HG02885 (cell line): ENCODE measurements at regions not wholly inside any gene's neighbourhood (a gene's known extent, or its start where the extent isn't known, plus 50 kb on each side); places are given as distances from the start of the nearest gene placed in this dataset.

Source experiments
- ATAC-seq: cut with Tn5 transposase; IDR thresholded peaks from one replicate; pipeline ENCODE4 v1.9.1; 2021; ENCODE audit warnings: mild to moderate bottlenecking; ENCODE audit not compliant: unreplicated experiment, poor library complexity

DNA sequence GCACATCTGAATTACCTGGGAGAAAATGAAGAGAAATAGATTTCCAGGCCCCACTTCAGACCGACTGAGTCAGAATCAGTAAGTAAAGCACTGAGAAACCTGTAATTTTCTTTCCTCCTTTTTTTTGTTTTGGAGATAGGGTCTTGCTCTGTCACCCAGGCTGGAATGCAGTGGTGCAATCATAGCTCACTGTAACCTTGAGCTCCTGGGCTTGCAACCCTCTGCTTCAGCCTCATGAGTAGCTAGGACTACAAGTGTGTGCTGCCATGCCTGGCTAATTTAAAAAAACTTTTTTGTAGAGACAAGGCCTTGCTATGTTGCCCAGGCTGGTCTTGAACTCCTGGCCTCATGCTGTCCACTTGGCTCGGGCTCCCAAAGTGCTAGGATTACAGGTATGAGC is 260.2 kb downstream of the STK31 start:
- ATAC-seq = no peak

DNA sequence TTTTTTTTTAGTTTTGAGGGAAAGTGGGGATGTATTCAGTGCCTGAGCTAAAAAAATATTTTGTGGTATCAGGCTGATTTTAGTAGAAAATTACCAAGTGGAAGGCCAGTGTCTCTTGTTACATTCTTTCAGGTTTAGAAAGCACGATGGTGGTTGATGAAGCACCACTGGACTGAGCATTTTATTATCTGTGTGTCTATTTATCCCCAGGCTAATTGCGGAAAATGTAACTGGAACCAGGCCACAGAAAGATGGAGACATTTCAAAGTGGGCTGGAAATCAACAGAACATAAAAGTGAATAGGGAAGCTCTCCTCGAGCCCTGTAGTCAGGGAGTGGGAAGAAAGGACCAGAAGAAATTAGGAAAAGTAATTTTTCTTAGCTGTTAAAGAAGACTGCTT is 261.0 kb downstream of the STK31 start:
- ATAC-seq = no peak

DNA sequence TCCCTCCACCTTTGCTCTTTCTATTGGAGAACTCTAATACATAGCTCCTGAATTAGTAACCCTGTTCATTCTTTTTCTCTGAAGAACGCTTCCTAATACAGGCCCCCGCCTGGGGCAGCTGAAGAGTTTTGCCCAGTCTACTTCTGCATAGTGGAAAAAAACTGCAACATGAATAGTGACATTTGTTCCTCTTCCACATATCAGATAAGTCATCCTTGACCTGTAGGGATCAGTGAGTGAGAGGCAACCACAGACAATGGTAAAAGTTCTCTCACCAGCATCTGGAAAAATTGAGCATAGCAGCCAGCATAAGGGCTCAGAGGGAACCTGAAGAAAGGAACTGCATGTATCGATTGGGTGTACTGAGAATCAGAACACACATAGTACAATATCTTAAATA is 262.0 kb downstream of the STK31 start:
- no peak for ATAC-seq

DNA sequence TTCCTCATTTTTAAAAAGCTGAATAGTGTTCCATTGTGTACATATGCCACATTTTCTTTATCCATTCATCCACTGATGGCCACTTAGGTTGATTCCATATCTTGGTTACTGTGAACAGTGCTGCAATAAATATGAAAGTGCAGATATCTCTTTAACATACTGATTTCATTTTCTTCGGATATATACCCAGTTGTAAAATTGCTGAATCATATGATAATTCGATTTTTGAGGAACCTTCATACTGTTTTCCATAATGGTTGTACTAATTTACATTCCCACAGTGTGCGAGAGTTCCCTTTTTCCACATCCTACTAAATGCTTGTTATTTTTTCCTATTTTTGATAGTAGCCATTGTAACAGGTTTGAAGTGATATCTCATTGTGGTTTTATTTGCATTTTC is 263.2 kb downstream of the STK31 start:
- ATAC-seq = no peak

DNA sequence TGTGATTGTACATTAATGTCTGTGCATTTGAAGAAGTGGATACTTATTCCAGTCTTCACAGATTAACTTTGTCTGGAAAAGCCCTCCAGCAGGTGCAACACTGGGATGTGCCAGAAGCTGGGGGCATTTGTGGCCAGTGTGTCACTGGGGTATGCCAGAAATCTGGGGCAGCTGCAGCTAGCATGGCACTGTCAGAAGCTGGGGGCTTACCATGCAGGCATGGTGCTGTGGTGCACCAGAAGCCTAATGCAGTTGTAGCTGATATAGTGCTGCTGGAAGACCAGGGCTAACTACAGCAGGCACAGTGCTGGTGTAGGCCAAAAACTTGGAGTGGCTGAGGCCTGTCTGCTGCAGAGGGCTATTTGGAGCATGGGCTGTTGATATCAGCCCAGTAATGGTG is 270.1 kb downstream of the STK31 start:
- no peak for ATAC-seq

DNA sequence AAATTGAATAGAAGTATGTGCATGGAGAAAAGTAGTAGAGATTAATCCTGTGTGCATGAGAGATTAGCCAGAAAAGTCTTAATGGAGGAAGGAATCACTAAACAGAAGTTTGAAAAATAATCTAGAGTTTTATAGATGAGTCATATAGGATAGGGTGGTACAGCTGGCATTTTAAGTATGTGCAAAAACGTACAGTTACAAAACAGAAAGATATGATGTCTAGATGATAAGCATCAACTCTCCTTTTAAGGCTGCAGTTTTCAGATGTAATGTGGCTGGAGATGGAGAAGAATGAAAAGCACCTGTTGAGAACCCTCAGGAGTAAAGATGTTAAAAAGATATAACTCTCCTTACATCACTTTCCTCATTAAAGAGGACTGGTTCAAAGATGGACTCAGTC is 271.3 kb downstream of the STK31 start:
- ATAC-seq = no peak

DNA sequence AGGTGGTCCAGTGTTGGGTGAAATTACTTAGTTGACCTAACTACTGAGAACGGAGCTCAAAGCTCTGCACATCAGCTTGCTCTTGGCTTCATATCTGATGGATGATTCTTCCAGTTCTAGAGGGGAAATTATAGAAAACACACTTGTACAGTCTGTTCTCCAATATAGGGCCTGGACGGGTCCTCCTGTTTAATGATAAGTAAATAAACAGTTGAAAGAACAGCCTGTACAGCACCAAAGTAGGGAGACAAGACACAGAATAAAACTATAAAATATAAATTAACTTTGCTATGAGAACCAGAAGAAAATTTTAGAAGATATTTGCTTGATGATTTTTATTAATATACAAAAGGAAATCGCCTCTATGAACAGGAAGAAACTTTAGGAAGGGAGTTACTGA is 271.7 kb downstream of the STK31 start:
- ATAC-seq = no peak

DNA sequence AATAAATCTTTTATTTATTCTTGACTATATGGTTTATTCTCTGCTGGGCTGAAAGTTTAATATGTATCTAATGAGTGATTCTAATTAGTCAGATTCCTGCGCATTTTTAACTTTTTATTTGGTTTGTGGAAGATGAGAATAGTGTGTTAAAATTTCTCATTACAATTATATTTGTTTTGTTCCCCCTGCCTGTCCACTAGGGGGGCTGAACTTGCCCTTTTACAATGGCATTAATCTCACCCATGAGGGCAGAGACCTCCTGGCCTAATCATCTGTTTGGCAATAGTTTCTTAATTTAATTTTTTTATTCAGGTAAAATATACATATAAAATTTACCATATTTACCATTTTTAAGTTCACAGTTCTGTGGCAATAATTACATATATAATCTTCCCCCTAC is 278.5 kb upstream of the NPY start:
- no peak for ATAC-seq

DNA sequence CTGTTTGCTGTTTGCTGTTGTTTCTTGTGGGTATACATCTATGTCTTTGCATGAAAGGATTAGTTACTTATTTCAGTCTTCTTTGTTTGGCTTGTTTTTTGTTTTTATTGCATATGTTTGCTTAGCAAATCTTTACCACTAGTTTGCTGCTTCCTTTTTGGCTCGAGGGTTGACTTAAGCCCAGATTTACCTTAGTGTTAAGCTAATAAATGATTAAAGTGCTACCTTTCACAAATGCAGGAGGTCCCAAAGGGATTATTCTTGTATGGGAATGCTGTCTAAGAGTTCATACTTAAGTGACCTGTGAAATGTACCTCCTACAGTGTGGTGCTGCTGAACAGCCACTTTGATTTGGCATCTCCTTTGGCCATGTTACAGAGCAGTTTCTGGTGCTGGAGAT is 273.5 kb upstream of the NPY start:
- ATAC-seq = no peak

DNA sequence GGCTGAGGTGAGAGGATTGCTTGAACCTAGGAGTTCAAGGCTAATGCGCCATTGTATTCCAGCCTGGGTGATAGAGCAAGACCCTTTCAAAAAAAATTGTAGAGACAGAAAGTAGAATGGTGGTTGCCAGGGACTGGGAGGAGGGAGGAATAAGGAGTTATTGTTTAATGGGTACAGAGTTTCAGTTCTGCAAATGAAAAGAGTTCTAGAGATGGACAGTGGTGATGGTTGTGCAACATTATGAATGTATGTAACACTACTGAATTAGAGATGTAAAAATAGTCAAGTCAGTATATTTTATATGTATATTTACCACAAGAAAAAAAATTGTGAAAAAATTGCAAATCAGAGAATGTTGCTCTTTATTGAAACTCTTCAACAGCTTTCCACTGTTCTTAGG is 266.5 kb upstream of the NPY start:
- ATAC-seq = no peak

DNA sequence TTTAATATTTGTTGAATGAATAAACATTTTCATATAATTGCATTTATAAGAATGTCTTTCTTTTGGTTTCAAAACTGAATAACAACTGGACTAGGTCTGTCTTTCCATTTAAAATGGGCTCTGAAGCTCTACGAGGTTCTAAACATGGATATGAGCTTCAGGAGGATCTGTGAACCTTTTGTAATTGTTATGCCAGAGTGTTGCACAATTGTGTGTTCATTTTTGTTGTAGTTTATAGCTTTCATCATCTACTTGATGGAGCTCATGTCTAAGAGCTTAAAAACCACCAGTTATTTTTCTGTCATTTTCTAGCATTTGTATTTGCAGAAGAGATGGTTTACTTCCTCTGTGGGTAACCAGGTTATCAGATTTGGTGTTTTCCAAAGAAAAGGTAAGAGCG is 265.7 kb upstream of the NPY start:
- ATAC-seq = no peak

DNA sequence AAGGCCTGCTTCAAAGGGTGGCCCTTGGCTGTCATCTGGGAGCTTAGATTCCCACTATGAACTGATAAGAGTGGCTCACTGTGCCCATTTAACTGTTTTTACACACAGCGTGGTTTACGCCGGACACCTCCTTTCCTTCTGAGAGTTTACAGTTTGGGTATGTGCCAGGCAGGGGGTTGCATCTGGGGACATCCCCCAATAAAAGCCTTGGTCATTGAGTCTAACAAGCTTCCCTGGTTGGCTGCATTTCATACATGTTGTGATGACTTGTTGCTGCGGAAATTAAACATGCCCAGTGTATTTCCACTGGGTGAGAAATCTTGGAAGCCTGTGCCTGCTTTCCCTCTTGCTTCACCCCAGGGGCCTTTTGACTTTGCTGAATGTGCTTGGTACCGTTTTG is 264.1 kb upstream of the NPY start:
- ATAC-seq = no peak

DNA sequence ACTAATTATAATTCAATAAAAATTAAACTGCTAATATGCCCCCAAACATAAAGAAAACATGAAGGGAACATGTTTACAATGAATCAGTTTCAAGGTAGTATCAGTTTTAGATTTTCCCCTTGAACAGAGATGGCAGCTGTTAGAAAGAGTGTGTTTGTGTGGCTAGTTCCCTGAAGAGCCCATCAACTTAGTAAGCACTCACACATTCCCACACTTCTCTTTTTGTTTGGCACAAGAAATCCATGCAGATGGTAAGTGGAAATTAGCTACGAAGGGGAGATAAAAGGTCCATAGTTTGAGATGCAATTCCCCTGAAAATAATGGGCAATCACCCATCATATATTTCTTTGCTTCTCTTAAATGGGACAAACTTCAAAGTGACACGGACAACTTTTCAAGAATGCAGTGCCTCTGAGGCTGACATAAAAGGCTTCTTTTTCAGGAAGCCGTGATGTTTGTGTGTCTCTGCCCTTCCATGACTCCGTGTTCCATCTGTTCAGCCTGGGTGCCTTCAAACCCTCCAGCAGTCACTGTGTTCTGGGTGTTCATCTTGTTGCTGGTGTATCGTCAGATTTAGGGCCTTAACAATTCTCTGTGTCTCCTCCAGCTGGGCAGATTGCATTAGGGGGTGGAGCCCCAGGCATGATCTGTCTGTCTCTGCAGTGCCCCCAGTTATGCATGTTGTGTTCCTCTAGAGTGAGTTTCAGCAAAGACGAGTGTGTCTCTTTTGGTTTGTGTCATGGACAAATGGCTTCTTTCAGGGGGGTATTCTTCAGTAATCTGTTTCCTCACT is 259.5 kb upstream of the NPY start:
- ATAC-seq = no peak

DNA sequence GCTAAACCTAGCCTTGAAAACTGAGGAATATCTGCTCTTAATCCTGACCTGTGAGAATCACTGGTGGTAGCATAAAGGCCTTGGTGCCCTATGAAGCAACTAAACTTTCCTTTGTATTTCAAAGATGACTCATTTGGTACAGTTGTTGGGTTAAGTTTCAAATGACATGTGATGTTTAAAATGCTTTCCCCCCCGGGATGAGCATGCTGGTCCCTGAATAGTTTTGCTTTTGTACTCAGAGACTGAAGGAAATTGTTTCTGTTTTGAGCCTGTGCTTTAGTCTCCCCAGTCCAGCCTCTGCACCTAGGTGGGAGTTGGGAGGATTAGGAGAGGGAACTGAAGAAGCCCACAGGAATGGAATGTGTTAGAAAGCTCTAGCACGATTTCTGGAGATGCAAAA is 258.9 kb upstream of the NPY start:
- ATAC-seq = no peak

DNA sequence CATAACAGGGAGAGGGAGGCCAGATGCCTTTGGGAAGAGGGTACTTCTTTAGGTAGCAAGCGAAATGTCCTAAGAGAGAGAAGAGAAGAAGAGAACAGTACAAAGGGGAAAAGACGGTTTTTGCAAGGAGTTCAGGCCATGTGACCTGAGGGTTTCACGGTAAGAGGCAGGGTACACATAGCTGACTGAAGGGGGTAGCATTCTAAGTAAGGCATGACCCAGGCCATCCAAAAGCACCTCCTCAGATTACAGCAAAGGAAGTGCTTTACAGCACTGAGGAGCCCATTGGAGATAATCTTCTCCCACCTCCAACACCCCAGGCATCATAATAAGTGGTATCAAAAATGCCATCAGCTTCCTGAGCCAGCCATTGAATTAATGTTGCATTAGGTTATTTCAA is 258.2 kb upstream of the NPY start:
- ATAC-seq = no peak

DNA sequence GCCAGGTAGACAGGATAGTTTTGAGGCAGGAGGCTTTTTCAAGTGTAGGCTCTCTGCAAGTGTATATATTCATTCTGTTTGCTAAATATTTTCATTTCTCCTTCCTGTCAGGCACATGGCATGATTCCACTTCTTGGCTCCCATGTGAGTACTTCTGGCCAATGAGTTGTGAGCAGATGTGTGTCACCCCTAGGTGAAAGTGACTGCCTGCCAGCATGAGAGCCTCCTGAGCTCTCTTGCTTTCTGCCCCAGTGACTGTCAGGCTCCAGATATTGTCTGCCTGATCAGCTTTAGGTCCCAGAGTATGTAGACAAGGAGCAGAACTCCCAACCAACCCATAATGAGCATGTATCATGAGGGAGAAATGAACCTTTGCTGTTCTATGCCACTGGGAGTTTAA is 257.6 kb upstream of the NPY start:
- no peak for ATAC-seq

DNA sequence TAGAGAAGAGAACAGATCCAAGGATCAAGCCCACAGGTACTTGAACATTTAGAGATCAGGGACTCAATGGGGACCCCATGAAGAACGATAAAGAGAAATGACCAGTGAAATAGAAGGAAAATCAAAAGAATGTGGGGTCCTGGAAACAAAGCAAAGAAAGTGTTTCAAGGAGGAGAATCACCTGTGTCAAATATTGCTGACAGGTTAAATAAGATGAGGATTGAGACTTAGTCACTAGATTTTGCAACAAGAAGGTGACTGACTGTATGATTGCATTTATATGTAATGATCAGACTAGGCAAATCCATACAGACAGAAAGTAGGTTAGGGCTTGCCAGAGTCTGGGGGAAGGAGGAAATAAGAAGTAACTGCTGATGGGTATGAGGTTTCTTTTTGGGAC is 254.9 kb upstream of the NPY start:
- ATAC-seq = no peak

DNA sequence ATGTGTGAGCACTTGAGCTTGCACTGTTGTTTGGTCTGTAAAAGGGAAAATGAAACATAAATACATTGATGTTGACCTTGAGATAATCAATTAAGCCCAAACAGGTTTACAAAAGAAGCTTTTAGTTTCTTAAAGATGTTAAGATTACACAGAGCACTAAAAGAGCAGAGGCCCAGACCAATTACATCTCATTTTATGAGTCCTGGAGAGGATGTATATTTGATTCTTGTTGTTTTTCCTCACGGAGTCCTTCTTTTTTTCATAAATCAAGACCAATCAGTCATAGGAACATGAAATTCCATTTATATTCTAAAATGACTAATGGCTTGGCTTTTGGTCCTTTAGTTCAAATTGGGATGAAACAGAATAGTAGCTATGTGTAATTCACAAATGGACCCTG is 249.7 kb upstream of the NPY start:
- no peak for ATAC-seq

DNA sequence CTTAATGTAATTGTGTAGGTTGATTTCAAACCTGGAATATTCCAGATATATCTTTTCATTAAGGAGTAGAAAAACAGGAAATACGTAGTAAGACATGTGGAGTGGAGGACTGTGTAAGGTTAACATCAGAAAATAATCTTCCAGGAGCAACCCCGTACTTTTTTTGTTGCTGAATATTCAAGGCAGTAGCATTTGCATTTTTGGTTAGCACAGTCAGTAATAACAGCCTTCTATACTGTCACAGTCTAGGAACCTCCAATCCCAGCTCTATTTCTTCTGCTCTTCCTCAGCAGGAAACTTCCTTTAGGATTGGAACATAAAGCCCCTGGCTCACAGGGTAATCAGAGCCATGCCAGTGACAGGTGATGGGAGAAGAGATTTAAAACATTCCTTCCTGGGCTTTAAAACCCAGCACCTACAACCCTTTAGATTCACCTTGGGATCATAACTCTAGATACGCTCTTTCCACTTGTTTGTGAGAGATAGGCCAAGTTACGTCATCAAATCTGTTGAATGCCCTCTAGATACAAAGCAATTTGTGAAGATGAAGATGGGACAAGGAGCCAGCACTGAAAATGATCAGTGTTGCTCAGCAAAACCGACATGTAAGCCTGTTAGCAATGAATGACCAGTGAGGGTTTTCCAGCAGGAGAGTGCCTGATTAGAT is 248.5 kb upstream of the NPY start:
- ATAC-seq = no peak

DNA sequence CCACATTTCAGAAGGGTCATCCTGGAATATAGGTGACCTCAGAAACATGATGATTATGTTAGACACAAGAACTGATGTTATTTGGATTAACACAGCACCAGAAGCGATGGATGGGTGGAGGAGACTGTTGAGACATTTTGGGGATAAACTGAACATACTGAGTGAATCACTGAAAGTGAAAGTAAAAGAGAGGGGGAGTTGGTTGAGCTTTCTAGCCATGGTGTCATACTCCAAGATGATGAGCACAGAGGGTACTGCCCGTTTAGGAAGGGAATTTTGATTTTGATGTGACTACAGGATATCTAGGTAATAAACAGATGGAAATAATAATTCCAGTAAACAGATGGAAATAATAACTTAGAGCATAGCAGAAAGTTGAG is 248.0 kb upstream of the NPY start:
- no peak for ATAC-seq

DNA sequence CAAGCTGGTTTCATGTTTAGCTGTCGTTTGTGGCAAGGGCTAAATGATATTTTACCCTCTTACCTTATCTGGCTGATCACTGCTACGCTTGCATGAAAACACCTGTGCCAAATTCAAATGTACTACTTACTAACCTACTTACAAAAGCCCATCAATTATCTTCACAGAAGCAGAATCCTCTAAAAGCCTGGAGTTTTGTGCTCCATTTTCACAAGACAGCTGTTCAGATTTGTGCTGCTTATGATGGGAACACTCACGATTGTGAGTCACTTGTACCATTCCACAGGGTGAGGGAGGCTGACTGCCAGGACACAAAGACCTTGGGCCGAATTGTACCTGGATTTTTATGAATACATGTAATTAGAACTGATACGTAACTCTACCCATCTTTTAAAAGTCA is 245.0 kb upstream of the NPY start:
- ATAC-seq = no peak

DNA sequence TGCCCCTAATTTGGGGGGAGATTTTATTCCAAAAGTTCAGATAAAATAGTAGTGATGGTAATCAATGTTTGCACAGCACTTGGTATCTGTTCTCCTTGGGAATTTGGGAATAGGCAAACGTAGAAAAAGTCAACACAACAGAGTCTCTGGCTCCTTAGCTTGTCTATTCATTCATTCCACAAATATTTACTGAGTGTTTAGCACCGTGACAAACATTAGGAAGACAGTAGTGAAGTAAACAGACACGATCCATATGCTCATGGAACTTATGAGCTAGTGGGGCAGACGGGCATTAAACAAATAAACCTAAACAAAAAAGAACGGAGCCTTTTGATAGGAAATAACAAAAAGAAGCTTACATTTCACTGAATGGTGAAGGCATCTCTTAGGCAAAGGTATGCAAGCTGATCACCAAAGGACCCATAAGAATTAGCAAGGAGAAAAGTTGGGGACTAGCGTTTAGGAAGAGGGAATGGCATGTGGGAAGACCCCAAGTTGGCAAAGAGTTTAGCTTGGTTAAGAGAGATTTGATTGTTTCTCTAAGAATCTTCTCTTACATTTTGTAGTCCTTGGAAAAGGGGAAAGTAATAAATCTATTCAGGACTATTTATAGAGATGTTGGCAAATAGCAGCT is 243.9 kb upstream of the NPY start:
- no peak for ATAC-seq
